HepG2 (cell line): ENCODE measurements at regions not wholly inside any gene's neighbourhood (a gene's known extent, or its start where the extent isn't known, plus 50 kb on each side); places are given as distances from the start of the nearest gene placed in this dataset.

Experiments
- ATAC-seq: fragments of 200-7000 bp; cut with Tn5 transposase; 3 replicates; pipeline ENCODE4 v1.9.1; 2020; ENCODE audit warnings: mild to moderate bottlenecking, moderate library complexity
- BruUV-seq: library from RNA; stranded (reverse); fragments of 400-500 nt; replicated peaks from 2 replicates; lab custom pipeline; 2021; lab: Mats Ljungman, UMichigan
- CTCF ChIA-PET: fragments of 300-600 bp; formaldehyde crosslinking; extraction: SDS; loops from one replicate; lab custom pipeline; 2021; ENCODE audit warnings: low total read pairs, inconsistent platforms, low intra/inter-chr PET ratio; lab: Yijun Ruan, JAX
- POLR2A ChIA-PET: fragments of 350-600 bp; sonication (Branson Sonifier 250); formaldehyde crosslinking; loops from one replicate; lab custom pipeline; 2020; ENCODE audit warnings: antibody characterized with exemption, inconsistent platforms; lab: Yijun Ruan, JAX
- DNase-seq: peaks from one replicate; pipeline ENCODE4 v3.0.0-alpha.2; 2015; ENCODE audit warnings: low spot score
- FAIRE-seq: peaks from 3 replicates; lab custom pipeline; 2011; peaks lifted over from hg19 to GRCh38; lab: Jason Lieb, UNC
- H2AFZ ChIP-seq: one replicate; pipeline ENCODE4 v1.6.1; 2011; ENCODE audit warnings: low read length, inconsistent platforms
- H3K27ac ChIP-seq: fragments of 300-600 bp; 3 replicates; pipeline ENCODE4 v1.8.0; 2011; ENCODE audit warnings: mixed run types, mild to moderate bottlenecking, mixed read lengths, low read length, inconsistent platforms; ENCODE audit not compliant: insufficient read depth; ENCODE audit errors: extremely low read length
- H3K27me3 ChIP-seq, 2 experiments: fragments of 200-600 bp in 1 of 2; 2 replicates in 1 of 2; 3 replicates in 1 of 2; pipeline versions ENCODE4 v1.6.0 to v1.8.0; 2011; ENCODE audit warnings: low read length in 2 of 2, mild to moderate bottlenecking in 2 of 2, moderate library complexity in 2 of 2, inconsistent platforms in 1 of 2; ENCODE audit not compliant: insufficient read depth in 2 of 2, control insufficient read depth in 1 of 2
- H3K36me3 ChIP-seq, 2 experiments: fragments of 200-600 bp in 1 of 2; replicated peaks in 1 of 2; 2 replicates in 1 of 2; 3 replicates in 1 of 2; pipeline versions ENCODE4 v1.5.1 to v1.8.0; 2011; ENCODE audit warnings: low read length in 2 of 2, inconsistent platforms in 1 of 2; ENCODE audit not compliant: insufficient read depth in 2 of 2, control insufficient read depth in 1 of 2
- H3K4me1 ChIP-seq: 2 replicates; pipeline ENCODE4 v1.5.1; 2012; ENCODE audit warnings: low read length, inconsistent platforms; ENCODE audit not compliant: insufficient read depth
- H3K4me2 ChIP-seq: 2 replicates; pipeline ENCODE4 v1.6.0; 2011; ENCODE audit warnings: low read depth, low read length, inconsistent platforms
- H3K4me3 ChIP-seq, 3 experiments: fragments of 200-600 bp in 1 of 3; sonication (generic), shearing (Covaris generic) in 1 of 3; replicated peaks in 1 of 3; 2 replicates each; pipeline ENCODE4 v1.5.1; 2011 to 2016; ENCODE audit warnings: low read length in 3 of 3, inconsistent platforms in 2 of 3, low read depth in 2 of 3, mild to moderate bottlenecking in 2 of 3, control low read depth in 1 of 3, mixed read lengths in 1 of 3; ENCODE audit not compliant: insufficient read depth in 1 of 3
- H3K79me2 ChIP-seq: one replicate; pipeline ENCODE4 v1.6.1; 2011; ENCODE audit warnings: low read length, inconsistent platforms; ENCODE audit not compliant: insufficient read depth
- H3K9ac ChIP-seq: 2 replicates; pipeline ENCODE4 v1.6.0; 2011; ENCODE audit warnings: mild to moderate bottlenecking, low read depth, low read length, inconsistent platforms; ENCODE audit not compliant: insufficient read depth
- H3K9me3 ChIP-seq: 2 replicates; pipeline ENCODE4 v1.5.1; 2012; ENCODE audit warnings: mild to moderate bottlenecking, low read length
- H4K20me1 ChIP-seq: 2 replicates; pipeline ENCODE4 v1.6.0; 2011; ENCODE audit warnings: inconsistent platforms, mild to moderate bottlenecking, low read length, moderate library complexity; ENCODE audit not compliant: insufficient read depth
- ATF7-NPFF ChIP-seq: sonication (generic); formaldehyde crosslinking; IDR thresholded peaks from 2 replicates; pipeline ENCODE4 v1.8.1; 2023; ENCODE audit warnings: mild to moderate bottlenecking, low read depth, missing genetic modification reagents, moderate library complexity
- EZH2 ChIP-seq: conservative IDR thresholded peaks from 2 replicates; pipeline ENCODE4 v1.6.1; 2012; ENCODE audit warnings: mild to moderate bottlenecking, low read depth, low read length, moderate library complexity
- JUNB ChIP-seq: sonication (generic); formaldehyde crosslinking; IDR thresholded peaks from 2 replicates; pipeline ENCODE4 v1.8.0; 2022; ENCODE audit warnings: missing genetic modification reagents, mild to moderate bottlenecking, borderline replicate concordance
- KLF12 ChIP-seq: sonication (generic); formaldehyde crosslinking; IDR thresholded peaks from 2 replicates; pipeline ENCODE4 v1.4.0; 2020; ENCODE audit warnings: missing genetic modification reagents, borderline replicate concordance
- SIX1 ChIP-seq: sonication (generic); formaldehyde crosslinking; IDR thresholded peaks from 2 replicates; pipeline ENCODE4 v1.4.0; 2020; ENCODE audit warnings: missing genetic modification reagents, borderline replicate concordance
- TCF12 ChIP-seq, 2 experiments: fragments of 450-650 bp in 1 of 2; sonication (generic) in 1 of 2; formaldehyde crosslinking in 1 of 2; IDR thresholded peaks; 2 replicates each; pipeline versions ENCODE4 v1.6.1 to v1.8.0; 2017 to 2022; ENCODE audit warnings: antibody characterized with exemption in 1 of 2, mild to moderate bottlenecking in 1 of 2, missing genetic modification reagents in 1 of 2, moderate library complexity in 1 of 2
- TP53 ChIP-seq: sonication (generic); formaldehyde crosslinking; conservative IDR thresholded peaks from 2 replicates; pipeline ENCODE4 v1.4.0; 2020; ENCODE audit warnings: missing genetic modification reagents
- ZGPAT ChIP-seq: IDR thresholded peaks from 2 replicates; pipeline ENCODE4 v1.6.1; 2016; ENCODE audit warnings: mild to moderate bottlenecking
- ZNF34 ChIP-seq: sonication (generic); formaldehyde crosslinking; IDR thresholded peaks from 2 replicates; pipeline ENCODE4 v1.4.0; 2020; ENCODE audit warnings: mild to moderate bottlenecking, missing genetic modification reagents, borderline replicate concordance
- ZNF446 ChIP-seq: sonication (generic); formaldehyde crosslinking; IDR thresholded peaks from 2 replicates; pipeline ENCODE4 v1.5.0; 2020; ENCODE audit warnings: mild to moderate bottlenecking, missing genetic modification reagents
- ZNF562 ChIP-seq: sonication (generic); formaldehyde crosslinking; IDR thresholded peaks from 2 replicates; pipeline ENCODE4 v1.8.0; 2022; ENCODE audit warnings: missing genetic modification reagents, borderline replicate concordance
- ZNF788 ChIP-seq: sonication (generic); formaldehyde crosslinking; IDR thresholded peaks from 2 replicates; pipeline ENCODE4 v1.5.0; 2020; ENCODE audit warnings: mild to moderate bottlenecking, missing genetic modification reagents, borderline replicate concordance
- WGBS: methylation state at CpG from one replicate; pipeline ENCODE4 v1.1.6; 2017; ENCODE audit warnings: low lambda C conversion rate; 5-methylcytosine and 5-hydroxymethylcytosine counted together
- in situ Hi-C: cut with HindIII; loops from 2 replicates; pipeline ENCODE4 v1.10.0; 2017; ENCODE audit warnings: low pct_unique_long_range_greater_than_20kb; ENCODE audit not compliant: extremely low pct_ligation_motif_present
- intact Hi-C: fragments of 100-400 bp; cut with micrococcal nuclease; formaldehyde crosslinking; loops from one replicate; pipeline ENCODE4 v1.10.0; 2022; ENCODE audit not compliant: unreplicated experiment
- TF ChIP-seq, protein P1 (sequence below): sonication (generic); formaldehyde crosslinking; IDR thresholded peaks from 2 replicates; pipeline ENCODE4 v1.9.0; 2022; ENCODE audit warnings: low read depth, missing genetic modification reagents
- TF ChIP-seq, protein P2 (sequence below): sonication (generic); formaldehyde crosslinking; IDR thresholded peaks from 2 replicates; pipeline ENCODE4 v1.8.0; 2022; ENCODE audit warnings: mild to moderate bottlenecking, missing genetic modification reagents, moderate library complexity
- TF ChIP-seq, protein P3 (sequence below): sonication (generic); formaldehyde crosslinking; IDR thresholded peaks from 2 replicates; pipeline ENCODE4 v1.8.0; 2022; ENCODE audit warnings: missing genetic modification reagents, mild to moderate bottlenecking, moderate library complexity, borderline replicate concordance

- Histone ChIP-seq H3K4me2 (no peak overlapping the region), H3K36me3 (no peaks in the 10 kb centered on the region), H3K4me1 (no peaks in the 10 kb centered on the region), H3K27ac (no peak overlapping the region), H3K4me3 (no peak overlapping the region), H2AFZ (no peak overlapping the region), H3K27me3 (no peaks in the 10 kb centered on the region), H3K9me3 (no peaks in the 10 kb centered on the region), H4K20me1 (no peaks in the 10 kb centered on the region), H3K79me2 (no peaks in the 10 kb centered on the region), H3K9ac (no peak overlapping the region)
- POLR2A ChIA-PET: no interaction called here
- no peak for DNase-seq
- CTCF ChIA-PET: no interaction called here
- FAIRE-seq: no peak
- BruUV-seq: no TSS peak
- no peak for ATAC-seq
- in situ Hi-C loops: no loop called here
- intact Hi-C loops: no loop called here
- no peak for TF ChIP-seq TP53 (CRISPR knock-in tag)
- no peak for TF ChIP-seq ATF7-NPFF (CRISPR knock-in tag)
- TF ChIP-seq TCF12 (IDR thresholded peaks at IDR 0.05): no peak
- no peak for TF ChIP-seq TCF12 (CRISPR knock-in tag; IDR thresholded peaks at IDR 0.05)
- TF ChIP-seq SIX1 (CRISPR knock-in tag): no peak
- no peak for TF ChIP-seq KLF12
- TF ChIP-seq ZGPAT (CRISPR knock-in tag): no peak
- TF ChIP-seq, protein P1, sequence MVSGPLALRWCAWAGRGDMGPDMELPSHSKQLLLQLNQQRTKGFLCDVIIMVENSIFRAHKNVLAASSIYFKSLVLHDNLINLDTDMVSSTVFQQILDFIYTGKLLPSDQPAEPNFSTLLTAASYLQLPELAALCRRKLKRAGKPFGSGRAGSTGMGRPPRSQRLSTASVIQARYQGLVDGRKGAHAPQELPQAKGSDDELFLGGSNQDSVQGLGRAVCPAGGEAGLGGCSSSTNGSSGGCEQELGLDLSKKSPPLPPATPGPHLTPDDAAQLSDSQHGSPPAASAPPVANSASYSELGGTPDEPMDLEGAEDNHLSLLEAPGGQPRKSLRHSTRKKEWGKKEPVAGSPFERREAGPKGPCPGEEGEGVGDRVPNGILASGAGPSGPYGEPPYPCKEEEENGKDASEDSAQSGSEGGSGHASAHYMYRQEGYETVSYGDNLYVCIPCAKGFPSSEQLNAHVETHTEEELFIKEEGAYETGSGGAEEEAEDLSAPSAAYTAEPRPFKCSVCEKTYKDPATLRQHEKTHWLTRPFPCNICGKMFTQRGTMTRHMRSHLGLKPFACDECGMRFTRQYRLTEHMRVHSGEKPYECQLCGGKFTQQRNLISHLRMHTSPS (CRISPR knock-in tag): no peak
- TF ChIP-seq JUNB: no peak
- TF ChIP-seq ZNF562 (CRISPR knock-in tag): no peak
- TF ChIP-seq, protein P2, sequence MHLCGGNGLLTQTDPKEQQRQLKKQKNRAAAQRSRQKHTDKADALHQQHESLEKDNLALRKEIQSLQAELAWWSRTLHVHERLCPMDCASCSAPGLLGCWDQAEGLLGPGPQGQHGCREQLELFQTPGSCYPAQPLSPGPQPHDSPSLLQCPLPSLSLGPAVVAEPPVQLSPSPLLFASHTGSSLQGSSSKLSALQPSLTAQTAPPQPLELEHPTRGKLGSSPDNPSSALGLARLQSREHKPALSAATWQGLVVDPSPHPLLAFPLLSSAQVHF (CRISPR knock-in tag): no peak
- no peak for TF ChIP-seq ZNF34 (CRISPR knock-in tag)
- TF ChIP-seq, protein P3, sequence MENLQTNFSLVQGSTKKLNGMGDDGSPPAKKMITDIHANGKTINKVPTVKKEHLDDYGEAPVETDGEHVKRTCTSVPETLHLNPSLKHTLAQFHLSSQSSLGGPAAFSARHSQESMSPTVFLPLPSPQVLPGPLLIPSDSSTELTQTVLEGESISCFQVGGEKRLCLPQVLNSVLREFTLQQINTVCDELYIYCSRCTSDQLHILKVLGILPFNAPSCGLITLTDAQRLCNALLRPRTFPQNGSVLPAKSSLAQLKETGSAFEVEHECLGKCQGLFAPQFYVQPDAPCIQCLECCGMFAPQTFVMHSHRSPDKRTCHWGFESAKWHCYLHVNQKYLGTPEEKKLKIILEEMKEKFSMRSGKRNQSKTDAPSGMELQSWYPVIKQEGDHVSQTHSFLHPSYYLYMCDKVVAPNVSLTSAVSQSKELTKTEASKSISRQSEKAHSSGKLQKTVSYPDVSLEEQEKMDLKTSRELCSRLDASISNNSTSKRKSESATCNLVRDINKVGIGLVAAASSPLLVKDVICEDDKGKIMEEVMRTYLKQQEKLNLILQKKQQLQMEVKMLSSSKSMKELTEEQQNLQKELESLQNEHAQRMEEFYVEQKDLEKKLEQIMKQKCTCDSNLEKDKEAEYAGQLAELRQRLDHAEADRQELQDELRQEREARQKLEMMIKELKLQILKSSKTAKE (CRISPR knock-in tag): no peak
- no peak for TF ChIP-seq EZH2
- TF ChIP-seq ZNF446 (CRISPR knock-in tag): no peak
- no peak for TF ChIP-seq ZNF788 (CRISPR knock-in tag)
- 0% methylated on average over 1 of the region's 1 CpG for WGBS
Measured at GRCh38 chr18:41464278-41464677, 490.8 kb upstream of the PIK3C3 start.
